ENCODE measurements at regions not wholly inside any gene's neighbourhood (a gene's known extent, or its start where the extent isn't known, plus 50 kb on each side); places are given as distances from the start of the nearest gene placed in this dataset.

- peak; percentile 27 for DNase-seq
These were observed 813.4 kb upstream of the EPHA6 start for GRCh38 chr3:96000966-96001365.

- DNase-seq = no peak
These were observed 806.7 kb upstream of the EPHA6 start for GRCh38 chr3:96007650-96008195.

GRCh38 chr3:96012939-96013338, 801.5 kb upstream of the EPHA6 start:
- no peak for DNase-seq

GRCh38 chr3:96017556-96017955, 796.8 kb upstream of the EPHA6 start:
- no peak for DNase-seq

GRCh38 chr3:96022676-96023075, 791.7 kb upstream of the EPHA6 start:
- no peak for DNase-seq

GRCh38 chr3:96027718-96028117, 786.7 kb upstream of the EPHA6 start:
- DNase-seq = no peak

- no peak for DNase-seq
These were observed 774.8 kb upstream of the EPHA6 start for GRCh38 chr3:96039632-96040031.

GRCh38 chr3:96059301-96059700, 755.1 kb upstream of the EPHA6 start:
- no peak for DNase-seq

- DNase-seq = no peak
These were observed 745.3 kb upstream of the EPHA6 start for GRCh38 chr3:96069065-96069464.

GRCh38 chr3:96070678-96071077, 743.7 kb upstream of the EPHA6 start:
- no peak for DNase-seq

GRCh38 chr3:96071097-96071496, 743.3 kb upstream of the EPHA6 start:
- no peak for DNase-seq

GRCh38 chr3:96072226-96072625, 742.2 kb upstream of the EPHA6 start:
- DNase-seq = no peak

- DNase-seq = no peak
These were observed 730.8 kb upstream of the EPHA6 start for GRCh38 chr3:96083610-96084009.

- DNase-seq = no peak
These were observed 728.4 kb upstream of the EPHA6 start for GRCh38 chr3:96086018-96086417.

GRCh38 chr3:96101006-96101560, 713.3 kb upstream of the EPHA6 start:
- no peak for DNase-seq

- DNase-seq = no peak
These were observed 707.7 kb upstream of the EPHA6 start for GRCh38 chr3:96106701-96107100.
